HepG2 (cell line): ENCODE measurements at regions not wholly inside any gene's neighbourhood (a gene's known extent, or its start where the extent isn't known, plus 50 kb on each side); places are given as distances from the start of the nearest gene placed in this dataset.

Experiments
- ATAC-seq: fragments of 200-7000 bp; cut with Tn5 transposase; 3 replicates; pipeline ENCODE4 v1.9.1; 2020; ENCODE audit warnings: mild to moderate bottlenecking, moderate library complexity
- BruUV-seq: library from RNA; stranded (reverse); fragments of 400-500 nt; replicated peaks from 2 replicates; lab custom pipeline; 2021; lab: Mats Ljungman, UMichigan
- CTCF ChIA-PET: fragments of 300-600 bp; formaldehyde crosslinking; extraction: SDS; loops from one replicate; lab custom pipeline; 2021; ENCODE audit warnings: low total read pairs, inconsistent platforms, low intra/inter-chr PET ratio; lab: Yijun Ruan, JAX
- POLR2A ChIA-PET: fragments of 350-600 bp; sonication (Branson Sonifier 250); formaldehyde crosslinking; loops from one replicate; lab custom pipeline; 2020; ENCODE audit warnings: antibody characterized with exemption, inconsistent platforms; lab: Yijun Ruan, JAX
- DNase-seq: peaks from one replicate; pipeline ENCODE4 v3.0.0-alpha.2; 2015; ENCODE audit warnings: low spot score
- FAIRE-seq: peaks from 3 replicates; lab custom pipeline; 2011; peaks lifted over from hg19 to GRCh38; lab: Jason Lieb, UNC
- H2AFZ ChIP-seq: one replicate; pipeline ENCODE4 v1.6.1; 2011; ENCODE audit warnings: low read length, inconsistent platforms
- H3K27ac ChIP-seq: fragments of 300-600 bp; 3 replicates; pipeline ENCODE4 v1.8.0; 2011; ENCODE audit warnings: mixed run types, mild to moderate bottlenecking, mixed read lengths, low read length, inconsistent platforms; ENCODE audit not compliant: insufficient read depth; ENCODE audit errors: extremely low read length
- H3K27me3 ChIP-seq, 2 experiments: fragments of 200-600 bp in 1 of 2; 2 replicates in 1 of 2; 3 replicates in 1 of 2; pipeline versions ENCODE4 v1.6.0 to v1.8.0; 2011; ENCODE audit warnings: low read length in 2 of 2, mild to moderate bottlenecking in 2 of 2, moderate library complexity in 2 of 2, inconsistent platforms in 1 of 2; ENCODE audit not compliant: insufficient read depth in 2 of 2, control insufficient read depth in 1 of 2
- H3K36me3 ChIP-seq, 2 experiments: fragments of 200-600 bp in 1 of 2; replicated peaks in 1 of 2; 2 replicates in 1 of 2; 3 replicates in 1 of 2; pipeline versions ENCODE4 v1.5.1 to v1.8.0; 2011; ENCODE audit warnings: low read length in 2 of 2, inconsistent platforms in 1 of 2; ENCODE audit not compliant: insufficient read depth in 2 of 2, control insufficient read depth in 1 of 2
- H3K4me1 ChIP-seq: 2 replicates; pipeline ENCODE4 v1.5.1; 2012; ENCODE audit warnings: low read length, inconsistent platforms; ENCODE audit not compliant: insufficient read depth
- H3K4me2 ChIP-seq: 2 replicates; pipeline ENCODE4 v1.6.0; 2011; ENCODE audit warnings: low read depth, low read length, inconsistent platforms
- H3K4me3 ChIP-seq, 3 experiments: fragments of 200-600 bp in 1 of 3; sonication (generic), shearing (Covaris generic) in 1 of 3; replicated peaks in 1 of 3; 2 replicates each; pipeline ENCODE4 v1.5.1; 2011 to 2016; ENCODE audit warnings: low read length in 3 of 3, inconsistent platforms in 2 of 3, low read depth in 2 of 3, mild to moderate bottlenecking in 2 of 3, control low read depth in 1 of 3, mixed read lengths in 1 of 3; ENCODE audit not compliant: insufficient read depth in 1 of 3
- H3K79me2 ChIP-seq: one replicate; pipeline ENCODE4 v1.6.1; 2011; ENCODE audit warnings: low read length, inconsistent platforms; ENCODE audit not compliant: insufficient read depth
- H3K9ac ChIP-seq: 2 replicates; pipeline ENCODE4 v1.6.0; 2011; ENCODE audit warnings: mild to moderate bottlenecking, low read depth, low read length, inconsistent platforms; ENCODE audit not compliant: insufficient read depth
- H3K9me3 ChIP-seq: 2 replicates; pipeline ENCODE4 v1.5.1; 2012; ENCODE audit warnings: mild to moderate bottlenecking, low read length
- H4K20me1 ChIP-seq: 2 replicates; pipeline ENCODE4 v1.6.0; 2011; ENCODE audit warnings: inconsistent platforms, mild to moderate bottlenecking, low read length, moderate library complexity; ENCODE audit not compliant: insufficient read depth
- FOXA3 ChIP-seq: IDR thresholded peaks from 2 replicates; pipeline ENCODE4 v1.6.1; 2016; ENCODE audit warnings: missing genetic modification reagents, missing compliant biosample characterization
- HMG20A ChIP-seq: IDR thresholded peaks from 2 replicates; pipeline ENCODE4 v1.6.1; 2016; ENCODE audit warnings: borderline replicate concordance
- HNRNPH1 ChIP-seq: fragments of 200-400 bp; formaldehyde crosslinking; optimal IDR thresholded peaks from 2 replicates; pipeline ENCODE3; 2017; ENCODE audit warnings: mild to moderate bottlenecking, low read depth, low read length
- RBM22 ChIP-seq: fragments of 200-400 bp; formaldehyde crosslinking; optimal IDR thresholded peaks from 2 replicates; pipeline ENCODE3; 2017; ENCODE audit warnings: mild to moderate bottlenecking, low read length, moderate library complexity
- SETDB1 ChIP-seq: sonication (generic); formaldehyde crosslinking; IDR thresholded peaks from 2 replicates; pipeline ENCODE4 v1.5.1; 2020; ENCODE audit warnings: missing genetic modification reagents, mild to moderate bottlenecking, borderline replicate concordance
- STAT6 ChIP-seq: sonication (generic); formaldehyde crosslinking; IDR thresholded peaks from 2 replicates; pipeline ENCODE4 v1.4.0; 2020; ENCODE audit warnings: missing genetic modification reagents, mild to moderate bottlenecking, borderline replicate concordance
- TARDBP ChIP-seq: sonication (generic); formaldehyde crosslinking; IDR thresholded peaks from 2 replicates; pipeline ENCODE4 v1.8.0; 2022; ENCODE audit warnings: mild to moderate bottlenecking, missing genetic modification reagents
- ZFP82 ChIP-seq: sonication (generic); formaldehyde crosslinking; IDR thresholded peaks from 2 replicates; pipeline ENCODE4 v1.5.1; 2020; ENCODE audit warnings: mild to moderate bottlenecking, missing genetic modification reagents, borderline replicate concordance
- ZNF550 ChIP-seq: sonication (generic); formaldehyde crosslinking; IDR thresholded peaks from 2 replicates; pipeline ENCODE4 v1.4.0; 2020; ENCODE audit warnings: mild to moderate bottlenecking, missing genetic modification reagents, borderline replicate concordance
- ZNF652 ChIP-seq: IDR thresholded peaks from 2 replicates; pipeline ENCODE4 v1.6.1; 2016; ENCODE audit warnings: low read depth, borderline replicate concordance
- WGBS: methylation state at CpG from one replicate; pipeline ENCODE4 v1.1.6; 2017; ENCODE audit warnings: low lambda C conversion rate; 5-methylcytosine and 5-hydroxymethylcytosine counted together
- in situ Hi-C: cut with HindIII; loops from 2 replicates; pipeline ENCODE4 v1.10.0; 2017; ENCODE audit warnings: low pct_unique_long_range_greater_than_20kb; ENCODE audit not compliant: extremely low pct_ligation_motif_present
- intact Hi-C: fragments of 100-400 bp; cut with micrococcal nuclease; formaldehyde crosslinking; loops from one replicate; pipeline ENCODE4 v1.10.0; 2022; ENCODE audit not compliant: unreplicated experiment
- TF ChIP-seq, protein P1 (sequence below): sonication (generic); formaldehyde crosslinking; IDR thresholded peaks from 2 replicates; pipeline ENCODE4 v1.4.0; 2020; ENCODE audit warnings: missing genetic modification reagents, borderline replicate concordance
- TF ChIP-seq, protein P2 (sequence below): sonication (generic); formaldehyde crosslinking; IDR thresholded peaks from 2 replicates; pipeline ENCODE4 v1.5.1; 2020; ENCODE audit warnings: mild to moderate bottlenecking, missing genetic modification reagents, moderate library complexity
- TF ChIP-seq, protein P3 (sequence below): IDR thresholded peaks from 2 replicates; pipeline ENCODE4 v1.6.1; 2012; ENCODE audit warnings: low read depth, low read length, improper control_type of control experiment

GRCh38 chr13:40120781-40121180 lies 465.3 kb downstream of the COG6 start:
- in situ Hi-C loops = no loop called here
- intact Hi-C loops = no loop called here
- no peaks in the 10 kb centered on the region for H3K36me3 ChIP-seq
- H4K20me1 ChIP-seq = no peaks in the 10 kb centered on the region
- H3K4me3 ChIP-seq = no peak overlapping the region
- no peak overlapping the region for H2AFZ ChIP-seq
- BruUV-seq = no TSS peak
- no peaks in the 10 kb centered on the region for H3K79me2 ChIP-seq
- no peak overlapping the region for H3K27ac ChIP-seq
- no peak overlapping the region for H3K9ac ChIP-seq
- H3K4me1 ChIP-seq = peaks cover 9% of the 10 kb centered on the region
- no peak for ATAC-seq
- ChIA-PET POLR2A (no interaction called here), CTCF (no interaction called here)
- no peaks in the 10 kb centered on the region for H3K27me3 ChIP-seq
- H3K4me2 ChIP-seq = no peak overlapping the region
- 0% methylated on average over 4 of the region's 4 CpGs for WGBS
- DNase-seq = no peak
- no peak for FAIRE-seq
- H3K9me3 ChIP-seq = no peaks in the 10 kb centered on the region
- TF ChIP-seq ZNF652 (CRISPR knock-in tag) = no peak
- TF ChIP-seq ZNF550 (CRISPR knock-in tag) = no peak
- TF ChIP-seq, protein P1, sequence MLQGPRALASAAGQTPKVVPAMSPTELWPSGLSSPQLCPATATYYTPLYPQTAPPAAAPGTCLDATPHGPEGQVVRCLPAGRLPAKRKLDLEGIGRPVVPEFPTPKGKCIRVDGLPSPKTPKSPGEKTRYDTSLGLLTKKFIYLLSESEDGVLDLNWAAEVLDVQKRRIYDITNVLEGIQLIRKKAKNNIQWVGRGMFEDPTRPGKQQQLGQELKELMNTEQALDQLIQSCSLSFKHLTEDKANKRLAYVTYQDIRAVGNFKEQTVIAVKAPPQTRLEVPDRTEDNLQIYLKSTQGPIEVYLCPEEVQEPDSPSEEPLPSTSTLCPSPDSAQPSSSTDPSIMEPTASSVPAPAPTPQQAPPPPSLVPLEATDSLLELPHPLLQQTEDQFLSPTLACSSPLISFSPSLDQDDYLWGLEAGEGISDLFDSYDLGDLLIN = no peak
- no peak for TF ChIP-seq ZFP82 (CRISPR knock-in tag)
- TF ChIP-seq STAT6 (CRISPR knock-in tag) = no peak
- no peak for TF ChIP-seq SETDB1 (CRISPR knock-in tag)
- TF ChIP-seq HNRNPH1 = no peak
- TF ChIP-seq, protein P2, sequence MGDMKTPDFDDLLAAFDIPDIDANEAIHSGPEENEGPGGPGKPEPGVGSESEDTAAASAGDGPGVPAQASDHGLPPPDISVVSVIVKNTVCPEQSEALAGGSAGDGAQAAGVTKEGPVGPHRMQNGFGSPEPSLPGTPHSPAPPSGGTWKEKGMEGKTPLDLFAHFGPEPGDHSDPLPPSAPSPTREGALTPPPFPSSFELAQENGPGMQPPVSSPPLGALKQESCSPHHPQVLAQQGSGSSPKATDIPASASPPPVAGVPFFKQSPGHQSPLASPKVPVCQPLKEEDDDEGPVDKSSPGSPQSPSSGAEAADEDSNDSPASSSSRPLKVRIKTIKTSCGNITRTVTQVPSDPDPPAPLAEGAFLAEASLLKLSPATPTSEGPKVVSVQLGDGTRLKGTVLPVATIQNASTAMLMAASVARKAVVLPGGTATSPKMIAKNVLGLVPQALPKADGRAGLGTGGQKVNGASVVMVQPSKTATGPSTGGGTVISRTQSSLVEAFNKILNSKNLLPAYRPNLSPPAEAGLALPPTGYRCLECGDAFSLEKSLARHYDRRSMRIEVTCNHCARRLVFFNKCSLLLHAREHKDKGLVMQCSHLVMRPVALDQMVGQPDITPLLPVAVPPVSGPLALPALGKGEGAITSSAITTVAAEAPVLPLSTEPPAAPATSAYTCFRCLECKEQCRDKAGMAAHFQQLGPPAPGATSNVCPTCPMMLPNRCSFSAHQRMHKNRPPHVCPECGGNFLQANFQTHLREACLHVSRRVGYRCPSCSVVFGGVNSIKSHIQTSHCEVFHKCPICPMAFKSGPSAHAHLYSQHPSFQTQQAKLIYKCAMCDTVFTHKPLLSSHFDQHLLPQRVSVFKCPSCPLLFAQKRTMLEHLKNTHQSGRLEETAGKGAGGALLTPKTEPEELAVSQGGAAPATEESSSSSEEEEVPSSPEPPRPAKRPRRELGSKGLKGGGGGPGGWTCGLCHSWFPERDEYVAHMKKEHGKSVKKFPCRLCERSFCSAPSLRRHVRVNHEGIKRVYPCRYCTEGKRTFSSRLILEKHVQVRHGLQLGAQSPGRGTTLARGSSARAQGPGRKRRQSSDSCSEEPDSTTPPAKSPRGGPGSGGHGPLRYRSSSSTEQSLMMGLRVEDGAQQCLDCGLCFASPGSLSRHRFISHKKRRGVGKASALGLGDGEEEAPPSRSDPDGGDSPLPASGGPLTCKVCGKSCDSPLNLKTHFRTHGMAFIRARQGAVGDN (CRISPR knock-in tag) = no peak
- TF ChIP-seq FOXA3 (CRISPR knock-in tag) = no peak
- TF ChIP-seq, protein P3, sequence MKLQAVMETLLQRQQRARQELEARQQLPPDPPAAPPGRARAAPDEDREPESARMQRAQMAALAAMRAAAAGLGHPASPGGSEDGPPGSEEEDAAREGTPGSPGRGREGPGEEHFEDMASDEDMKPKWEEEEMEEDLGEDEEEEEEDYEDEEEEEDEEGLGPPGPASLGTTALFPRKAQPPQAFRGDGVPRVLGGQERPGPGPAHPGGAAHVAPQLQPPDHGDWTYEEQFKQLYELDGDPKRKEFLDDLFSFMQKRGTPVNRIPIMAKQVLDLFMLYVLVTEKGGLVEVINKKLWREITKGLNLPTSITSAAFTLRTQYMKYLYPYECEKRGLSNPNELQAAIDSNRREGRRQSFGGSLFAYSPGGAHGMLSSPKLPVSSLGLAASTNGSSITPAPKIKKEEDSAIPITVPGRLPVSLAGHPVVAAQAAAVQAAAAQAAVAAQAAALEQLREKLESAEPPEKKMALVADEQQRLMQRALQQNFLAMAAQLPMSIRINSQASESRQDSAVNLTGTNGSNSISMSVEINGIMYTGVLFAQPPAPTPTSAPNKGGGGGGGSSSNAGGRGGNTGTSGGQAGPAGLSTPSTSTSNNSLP = no peak
- no peak for TF ChIP-seq RBM22
- no peak for TF ChIP-seq TARDBP (CRISPR knock-in tag)
- TF ChIP-seq HMG20A (CRISPR knock-in tag) = no peak
- TF ChIP-seq, all 625 proteins: peak for 0
